ENCODE measurements at regions not wholly inside any gene's neighbourhood (a gene's known extent, or its start where the extent isn't known, plus 50 kb on each side); places are given as distances from the start of the nearest gene placed in this dataset.

DNA sequence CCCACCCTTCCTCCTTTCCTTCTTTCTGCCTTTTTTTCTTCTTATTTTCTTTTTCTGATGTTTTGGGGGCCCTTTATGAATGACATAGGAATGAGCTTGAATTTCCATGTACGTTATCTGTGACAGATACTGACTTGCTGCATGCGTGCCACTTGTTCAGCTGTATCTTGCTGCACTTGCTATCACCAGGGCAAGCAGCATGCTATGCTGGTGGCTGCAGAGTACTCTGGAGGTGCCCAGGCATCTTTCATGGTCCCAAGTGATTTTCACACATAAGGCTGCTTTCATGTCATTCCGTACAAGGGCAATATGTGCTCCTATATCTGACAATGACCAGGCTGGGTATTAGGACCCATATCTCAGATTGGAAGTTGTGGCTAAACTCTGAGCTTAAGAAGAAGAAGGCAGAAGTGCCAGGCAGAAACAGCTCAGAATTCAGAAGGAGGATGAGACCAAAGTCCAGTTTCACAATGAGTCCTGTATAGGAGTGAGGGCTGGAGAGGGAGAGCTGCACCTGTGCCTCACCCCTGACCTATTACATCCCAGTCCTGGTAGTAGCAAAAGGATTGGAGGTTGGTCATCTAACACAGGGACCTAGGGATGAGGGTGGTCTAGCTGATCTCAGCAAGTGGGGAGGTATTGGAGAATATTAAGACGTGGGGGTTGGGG lies 299.0 kb upstream of the DDHD1 start:
- no peaks in the 10 kb centered on the region for H3F3A ChIP-seq (ENCODE audit: control insufficient read depth, insufficient read depth)
- H3K79me2 ChIP-seq (ENCODE audit: control insufficient read depth, low read length), result no peaks in the 10 kb centered on the region
- H3K27ac ChIP-seq (ENCODE audit: low read depth, low read length), result no peak overlapping the region
- H4K20me1 ChIP-seq (ENCODE audit: control insufficient read depth, insufficient read depth, low read depth, low read length), result no peaks in the 10 kb centered on the region
- H3K9me2 ChIP-seq (replicated peaks; ENCODE audit: control insufficient read depth, low read length), result no peaks in the 10 kb centered on the region
- no peak overlapping the region for H3K4me2 ChIP-seq (ENCODE audit: low read length)
- H3K4me3 ChIP-seq (ENCODE audit: low read length), result no peak overlapping the region
- H3K27me3 ChIP-seq (ENCODE audit: control insufficient read depth, low read length), result no peaks in the 10 kb centered on the region
- no peaks in the 10 kb centered on the region for H3K9me3 ChIP-seq (ENCODE audit: control insufficient read depth, insufficient read depth, low read length)
- no peaks in the 10 kb centered on the region for H3K36me3 ChIP-seq (ENCODE audit: control insufficient read depth, low read length)
- no peaks in the 10 kb centered on the region for H3K4me1 ChIP-seq (ENCODE audit: control insufficient read depth, low read length)
- TF ChIP-seq CTCF (IDR thresholded peaks at IDR 0.05; ENCODE audit: low read depth, low read length, poor library complexity, severe bottlenecking), result no peak
- TF ChIP-seq EZH2phosphoT487 (IDR thresholded peaks at IDR 0.05; ENCODE audit: borderline replicate concordance, low read length), result no peak

DNA sequence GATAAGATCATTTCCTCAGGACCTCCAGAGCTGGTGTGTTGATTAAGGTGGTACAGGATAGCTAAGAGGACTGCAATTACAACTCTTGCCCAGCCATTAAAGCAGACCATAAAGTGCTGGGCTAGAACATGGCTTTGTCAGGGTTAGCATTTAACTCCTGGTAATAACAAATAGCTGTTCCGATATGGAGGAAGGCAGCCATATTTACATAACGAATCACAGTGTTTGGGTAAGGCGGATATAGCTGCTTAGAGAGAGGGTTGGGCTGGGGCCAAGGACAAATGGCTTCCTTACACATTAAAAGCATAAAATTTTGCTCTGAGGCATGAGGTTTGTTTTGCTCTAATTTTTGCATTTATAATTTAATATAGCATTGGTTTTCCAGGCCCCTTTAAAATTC lies 297.7 kb upstream of the DDHD1 start:
- H3K4me3 ChIP-seq (ENCODE audit: low read length), result no peak overlapping the region
- H3K4me2 ChIP-seq (ENCODE audit: low read length), result no peak overlapping the region
- no peaks in the 10 kb centered on the region for H3K9me3 ChIP-seq (ENCODE audit: control insufficient read depth, insufficient read depth, low read length)
- no peak overlapping the region for H3K27ac ChIP-seq (ENCODE audit: low read depth, low read length)
- no peaks in the 10 kb centered on the region for H3F3A ChIP-seq (ENCODE audit: control insufficient read depth, insufficient read depth)
- H3K27me3 ChIP-seq (ENCODE audit: control insufficient read depth, low read length), result no peaks in the 10 kb centered on the region
- no peaks in the 10 kb centered on the region for H4K20me1 ChIP-seq (ENCODE audit: control insufficient read depth, insufficient read depth, low read depth, low read length)
- H3K9me2 ChIP-seq (replicated peaks; ENCODE audit: control insufficient read depth, low read length), result no peaks in the 10 kb centered on the region
- no peaks in the 10 kb centered on the region for H3K4me1 ChIP-seq (ENCODE audit: control insufficient read depth, low read length)
- no peak for TF ChIP-seq CTCF (IDR thresholded peaks at IDR 0.05; ENCODE audit: low read depth, low read length, poor library complexity, severe bottlenecking)
- no peak for TF ChIP-seq EZH2phosphoT487 (IDR thresholded peaks at IDR 0.05; ENCODE audit: borderline replicate concordance, low read length)
- no peaks in the 10 kb centered on the region for H3K79me2 ChIP-seq (ENCODE audit: control insufficient read depth, low read length)
- H3K36me3 ChIP-seq (ENCODE audit: control insufficient read depth, low read length), result no peaks in the 10 kb centered on the region

DNA sequence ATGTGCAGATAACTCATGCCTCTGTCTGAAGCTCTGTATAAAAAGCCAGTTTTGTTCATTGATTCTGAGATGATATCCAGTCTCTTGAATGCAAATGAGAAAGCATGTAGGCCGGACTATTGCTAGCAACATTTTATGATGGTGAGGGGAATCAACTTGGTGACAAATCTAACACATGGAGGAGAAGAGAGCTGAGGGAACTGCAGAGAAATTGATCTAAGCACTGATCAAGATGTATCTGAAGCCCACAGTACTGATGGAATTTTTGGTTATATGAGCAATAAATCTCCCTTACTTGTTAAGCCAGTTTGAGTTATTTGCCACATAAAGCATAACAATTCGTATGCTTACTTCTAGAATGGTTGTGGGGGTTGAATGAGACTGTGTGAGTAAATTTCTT lies 295.6 kb upstream of the DDHD1 start:
- Histone ChIP-seq H3K9me3 (ENCODE audit: control insufficient read depth, insufficient read depth, low read length) (no peaks in the 10 kb centered on the region), H3K27ac (ENCODE audit: low read depth, low read length) (no peak overlapping the region), H3K4me3 (ENCODE audit: low read length) (no peak overlapping the region), H3K36me3 (ENCODE audit: control insufficient read depth, low read length) (no peaks in the 10 kb centered on the region), H3K27me3 (ENCODE audit: control insufficient read depth, low read length) (no peaks in the 10 kb centered on the region), H3K4me2 (ENCODE audit: low read length) (no peak overlapping the region), H3F3A (ENCODE audit: control insufficient read depth, insufficient read depth) (no peaks in the 10 kb centered on the region), H4K20me1 (ENCODE audit: control insufficient read depth, insufficient read depth, low read depth, low read length) (no peaks in the 10 kb centered on the region), H3K9me2 (replicated peaks; ENCODE audit: control insufficient read depth, low read length) (no peaks in the 10 kb centered on the region), H3K79me2 (ENCODE audit: control insufficient read depth, low read length) (no peaks in the 10 kb centered on the region), H3K4me1 (ENCODE audit: control insufficient read depth, low read length) (no peaks in the 10 kb centered on the region)
- TF ChIP-seq CTCF (IDR thresholded peaks at IDR 0.05; ENCODE audit: low read depth, low read length, poor library complexity, severe bottlenecking) (no peak), EZH2phosphoT487 (IDR thresholded peaks at IDR 0.05; ENCODE audit: borderline replicate concordance, low read length) (no peak)

Measured in DOHH2 (cell line).